GM12874 (cell line): ENCODE measurements at regions not wholly inside any gene's neighbourhood (a gene's known extent, or its start where the extent isn't known, plus 50 kb on each side); places are given as distances from the start of the nearest gene placed in this dataset.

Experiments
- CTCF ChIP-seq: IDR thresholded peaks from 2 replicates; pipeline ENCODE4 v1.5.1; 2011; ENCODE audit warnings: low read depth, mild to moderate bottlenecking, control low read depth, low read length, moderate library complexity; ENCODE audit not compliant: insufficient read depth

- TF ChIP-seq CTCF, result no peak
Measured at GRCh38 chr21:25328736-25329135, 278.5 kb downstream of the MRPL39 start.

- no peak for TF ChIP-seq CTCF
Measured at GRCh38 chr21:25326181-25326580, 281.1 kb downstream of the MRPL39 start.

GRCh38 chr21:25324666-25325065 lies 282.6 kb downstream of the MRPL39 start:
- TF ChIP-seq CTCF, result no peak

GRCh38 chr21:25323356-25323949 lies 283.8 kb downstream of the MRPL39 start:
- no peak for TF ChIP-seq CTCF

GRCh38 chr21:25314247-25314646 lies 293.0 kb downstream of the MRPL39 start:
- no peak for TF ChIP-seq CTCF

GRCh38 chr21:25313829-25314228 lies 293.5 kb downstream of the MRPL39 start:
- TF ChIP-seq CTCF, result 0 out of 2 replicates have a peak, but pooled peaks have one; percentile 15

- TF ChIP-seq CTCF, result no peak
Measured at GRCh38 chr21:25307489-25307888, 299.8 kb downstream of the MRPL39 start.
